ENCODE measurements at regions not wholly inside any gene's neighbourhood (a gene's known extent, or its start where the extent isn't known, plus 50 kb on each side); places are given as distances from the start of the nearest gene placed in this dataset.

DNA sequence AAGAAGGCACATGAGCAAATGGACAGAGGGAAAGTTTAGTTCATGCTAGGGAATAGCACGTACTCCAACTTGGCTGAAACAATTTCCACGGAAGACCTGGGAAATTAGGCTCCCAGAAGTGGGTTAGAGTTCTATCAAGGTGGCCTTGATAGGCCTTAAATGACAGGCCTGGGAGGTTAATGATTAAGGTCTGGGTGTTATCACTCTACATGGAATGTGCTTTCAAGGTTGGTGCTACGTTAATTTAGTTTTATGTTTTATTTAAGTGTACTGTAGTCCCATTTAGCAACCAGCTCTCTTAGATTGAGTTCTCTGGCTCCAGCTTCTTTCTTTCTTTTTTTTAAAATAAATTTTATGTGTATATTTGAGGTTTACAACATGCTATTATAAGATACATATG, 121.4 kb upstream of the MEF2C start:
- TF ChIP-seq, protein P1, sequence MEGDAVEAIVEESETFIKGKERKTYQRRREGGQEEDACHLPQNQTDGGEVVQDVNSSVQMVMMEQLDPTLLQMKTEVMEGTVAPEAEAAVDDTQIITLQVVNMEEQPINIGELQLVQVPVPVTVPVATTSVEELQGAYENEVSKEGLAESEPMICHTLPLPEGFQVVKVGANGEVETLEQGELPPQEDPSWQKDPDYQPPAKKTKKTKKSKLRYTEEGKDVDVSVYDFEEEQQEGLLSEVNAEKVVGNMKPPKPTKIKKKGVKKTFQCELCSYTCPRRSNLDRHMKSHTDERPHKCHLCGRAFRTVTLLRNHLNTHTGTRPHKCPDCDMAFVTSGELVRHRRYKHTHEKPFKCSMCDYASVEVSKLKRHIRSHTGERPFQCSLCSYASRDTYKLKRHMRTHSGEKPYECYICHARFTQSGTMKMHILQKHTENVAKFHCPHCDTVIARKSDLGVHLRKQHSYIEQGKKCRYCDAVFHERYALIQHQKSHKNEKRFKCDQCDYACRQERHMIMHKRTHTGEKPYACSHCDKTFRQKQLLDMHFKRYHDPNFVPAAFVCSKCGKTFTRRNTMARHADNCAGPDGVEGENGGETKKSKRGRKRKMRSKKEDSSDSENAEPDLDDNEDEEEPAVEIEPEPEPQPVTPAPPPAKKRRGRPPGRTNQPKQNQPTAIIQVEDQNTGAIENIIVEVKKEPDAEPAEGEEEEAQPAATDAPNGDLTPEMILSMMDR (IDR thresholded peaks at IDR 0.05; ENCODE audit: insufficient read depth, low read length, poor library complexity, severe bottlenecking) = no peak
- TF ChIP-seq EZH2phosphoT487 (conservative IDR thresholded peaks at IDR 0.05; ENCODE audit: low read length) = no peak
- Histone ChIP-seq H3K9me3 (ENCODE audit: insufficient read depth, low read length) (no peaks in the 10 kb centered on the region), H3F3A (ENCODE audit: insufficient read depth) (no peaks in the 10 kb centered on the region), H3K27ac (ENCODE audit: low read depth, low read length) (no peak overlapping the region), H3K9ac (ENCODE audit: low read length) (no peak overlapping the region), H3K79me2 (ENCODE audit: insufficient read depth, low read length) (no peaks in the 10 kb centered on the region), H3K4me3 (ENCODE audit: insufficient read depth, low read length, poor library complexity, severe bottlenecking) (no peak overlapping the region), H2AFZ (ENCODE audit: low read depth, low read length, severe bottlenecking) (no peak overlapping the region), H3K36me3 (ENCODE audit: low read length) (no peaks in the 10 kb centered on the region), H3K27me3 (ENCODE audit: low read length) (no peaks in the 10 kb centered on the region), H4K20me1 (ENCODE audit: low read depth, low read length) (no peaks in the 10 kb centered on the region), H3K4me2 (ENCODE audit: low read depth, low read length, poor library complexity, severe bottlenecking) (no peak overlapping the region), H3K9me2 (replicated peaks; ENCODE audit: insufficient read depth, low read length) (no peaks in the 10 kb centered on the region)

DNA sequence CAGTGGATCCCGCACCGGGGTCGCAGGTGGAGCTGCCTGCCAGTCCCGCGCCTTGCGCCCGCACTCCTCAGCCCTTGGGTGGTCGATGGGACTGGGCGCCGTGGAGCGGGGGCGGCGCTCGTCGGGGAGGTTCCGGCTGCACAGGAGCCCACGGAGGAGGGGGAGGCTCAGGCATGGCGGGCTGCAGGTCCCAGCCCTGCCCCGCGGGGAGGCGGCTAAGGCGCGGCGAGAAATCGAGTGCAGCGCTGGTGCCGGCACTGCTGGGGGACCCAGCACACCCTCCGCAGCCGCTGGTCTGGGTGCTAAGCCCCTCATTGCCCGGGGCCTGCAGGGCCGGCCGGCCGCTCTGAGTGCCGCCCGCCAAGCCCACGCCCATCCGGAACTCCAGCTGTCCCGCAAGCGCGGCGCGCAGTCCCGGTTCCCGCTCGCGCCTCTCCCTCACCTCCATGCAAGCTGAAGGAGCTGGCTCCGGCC, 120.6 kb upstream of the MEF2C start:
- H3K9ac ChIP-seq (ENCODE audit: low read length) = no peak overlapping the region
- no peaks in the 10 kb centered on the region for H3K9me3 ChIP-seq (ENCODE audit: insufficient read depth, low read length)
- H3K79me2 ChIP-seq (ENCODE audit: insufficient read depth, low read length) = no peaks in the 10 kb centered on the region
- H3K4me3 ChIP-seq (ENCODE audit: insufficient read depth, low read length, poor library complexity, severe bottlenecking) = no peak overlapping the region
- H3F3A ChIP-seq (ENCODE audit: insufficient read depth) = no peaks in the 10 kb centered on the region
- no peak overlapping the region for H2AFZ ChIP-seq (ENCODE audit: low read depth, low read length, severe bottlenecking)
- H3K27me3 ChIP-seq (ENCODE audit: low read length) = no peaks in the 10 kb centered on the region
- no peaks in the 10 kb centered on the region for H4K20me1 ChIP-seq (ENCODE audit: low read depth, low read length)
- no peak overlapping the region for H3K27ac ChIP-seq (ENCODE audit: low read depth, low read length)
- H3K36me3 ChIP-seq (ENCODE audit: low read length) = no peaks in the 10 kb centered on the region
- H3K9me2 ChIP-seq (replicated peaks; ENCODE audit: insufficient read depth, low read length) = no peaks in the 10 kb centered on the region
- no peak overlapping the region for H3K4me2 ChIP-seq (ENCODE audit: low read depth, low read length, poor library complexity, severe bottlenecking)
- TF ChIP-seq EZH2phosphoT487 (conservative IDR thresholded peaks at IDR 0.05; ENCODE audit: low read length) = no peak
- TF ChIP-seq, protein P1 (IDR thresholded peaks at IDR 0.05; ENCODE audit: insufficient read depth, low read length, poor library complexity, severe bottlenecking) = no peak

DNA sequence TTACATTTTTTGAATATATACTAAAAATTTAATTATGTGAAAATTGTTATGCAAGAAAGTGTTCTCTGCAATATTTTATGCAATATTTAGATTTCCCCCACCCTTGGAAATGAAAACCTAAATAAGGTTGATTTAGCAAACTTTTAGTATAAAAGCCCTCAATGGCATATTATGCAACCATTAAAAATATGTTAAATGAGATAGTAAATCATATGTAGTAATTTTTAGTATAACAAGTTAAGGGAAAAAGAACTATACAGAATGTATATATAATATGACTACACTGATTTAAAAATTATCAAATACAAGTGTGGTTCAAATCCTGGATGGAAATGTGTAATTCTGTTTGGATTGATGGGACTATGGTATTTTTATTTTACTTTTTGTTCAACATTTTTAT, 116.9 kb upstream of the MEF2C start:
- Histone ChIP-seq H3K79me2 (ENCODE audit: insufficient read depth, low read length) (no peaks in the 10 kb centered on the region), H3K9me3 (ENCODE audit: insufficient read depth, low read length) (no peaks in the 10 kb centered on the region), H4K20me1 (ENCODE audit: low read depth, low read length) (no peaks in the 10 kb centered on the region), H2AFZ (ENCODE audit: low read depth, low read length, severe bottlenecking) (no peak overlapping the region), H3K4me3 (ENCODE audit: insufficient read depth, low read length, poor library complexity, severe bottlenecking) (no peak overlapping the region), H3K9ac (ENCODE audit: low read length) (no peak overlapping the region), H3K36me3 (ENCODE audit: low read length) (no peaks in the 10 kb centered on the region), H3K9me2 (replicated peaks; ENCODE audit: insufficient read depth, low read length) (no peaks in the 10 kb centered on the region), H3K27ac (ENCODE audit: low read depth, low read length) (no peak overlapping the region), H3K4me2 (ENCODE audit: low read depth, low read length, poor library complexity, severe bottlenecking) (no peak overlapping the region), H3F3A (ENCODE audit: insufficient read depth) (no peaks in the 10 kb centered on the region), H3K27me3 (ENCODE audit: low read length) (no peaks in the 10 kb centered on the region)
- TF ChIP-seq, protein P1 (IDR thresholded peaks at IDR 0.05; ENCODE audit: insufficient read depth, low read length, poor library complexity, severe bottlenecking) = no peak
- no peak for TF ChIP-seq EZH2phosphoT487 (conservative IDR thresholded peaks at IDR 0.05; ENCODE audit: low read length)

All from SU-DHL-6 (cell line).